ENCODE measurements at regions not wholly inside any gene's neighbourhood (a gene's known extent, or its start where the extent isn't known, plus 50 kb on each side); places are given as distances from the start of the nearest gene placed in this dataset.

DNA sequence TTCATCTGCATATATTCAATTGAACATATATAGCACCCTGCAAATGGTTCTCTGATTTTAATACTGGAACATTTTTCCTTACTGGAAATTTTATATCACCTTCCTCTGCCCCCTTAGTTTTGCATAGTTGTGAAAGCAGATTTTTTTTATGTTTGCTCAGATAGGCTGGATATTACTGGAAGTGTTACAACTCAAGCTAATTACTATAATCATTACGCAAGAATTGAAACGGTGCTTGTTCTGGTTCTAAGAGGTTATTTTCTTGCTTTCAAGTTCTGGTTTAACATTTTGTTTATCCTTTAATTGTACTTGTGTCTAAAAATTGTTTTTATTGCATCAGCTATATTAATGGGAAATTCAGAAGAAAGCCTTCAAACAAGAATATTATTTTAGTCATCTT is 95.6 kb upstream of the MYO16 start:
- Histone ChIP-seq H3K4me2 (ENCODE audit: low read length) (no peak overlapping the region), H3K27me3 (ENCODE audit: insufficient read depth, low read length) (peaks cover 13% of the 10 kb centered on the region; the same call in 1 of the 2 replicates), H2AFZ (ENCODE audit: low read depth, low read length, poor library complexity, severe bottlenecking) (no peak overlapping the region), H3K4me3 (replicated peaks in 1 of 2; ENCODE audit: low read depth in 1 of 2, low read length in 2 of 2) (no peak overlapping the region), H3K9ac (ENCODE audit: low read length) (no peak overlapping the region), H3K27ac (ENCODE audit: low read depth, low read length) (no peak overlapping the region), H3K9me2 (ENCODE audit: insufficient read depth) (no peaks in the 10 kb centered on the region), H3K36me3 (ENCODE audit: control insufficient read depth in 1 of 2, insufficient read depth in 2 of 2, low read length in 2 of 2) (no peaks in the 10 kb centered on the region), H3K79me2 (ENCODE audit: insufficient read depth, low read length) (no peaks in the 10 kb centered on the region), H3K4me1 (ENCODE audit: control insufficient read depth in 1 of 2, insufficient read depth in 2 of 2, low read length in 2 of 2) (no peaks in the 10 kb centered on the region), H4K20me1 (ENCODE audit: insufficient read depth) (no peaks in the 10 kb centered on the region), H3K9me3 (ENCODE audit: control insufficient read depth in 1 of 2, insufficient read depth in 1 of 2, low read depth in 1 of 2, low read length in 2 of 2) (no peaks in the 10 kb centered on the region)
- intact Hi-C loops (cut with micrococcal nuclease), result no loop called here
- no peak for DNase-seq (ENCODE audit: low read depth, low spot score)
- RAD21 ChIA-PET (ENCODE audit: low non-redundant PET in 1 of 2, low total read pairs in 2 of 2, uncharacterized antibody in 2 of 2, unreplicated experiment in 2 of 2), result interaction anchor here in 1 of 2 experiments (0.6 kb wide), 1 partner anchor 37 kb away, joined by 3 read pairs; no protein-coding TSS in a partner anchor
- POLR2A ChIA-PET, result no interaction called here
- BruUV-seq (replicated peaks), result no TSS peak
- CTCF ChIA-PET, result no interaction called here
- no peak for ATAC-seq
- TF ChIP-seq ZBTB33 (IDR thresholded peaks at IDR 0.05; ENCODE audit: extremely low read depth, insufficient replicate concordance, low read length) (no peak), RAD21 (IDR thresholded peaks at IDR 0.05; ENCODE audit: low read depth) (no peak), CTCF (IDR thresholded peaks at IDR 0.05 in 2 of 3, conservative IDR thresholded peaks at IDR 0.05 in 1 of 3; ENCODE audit: borderline replicate concordance in 1 of 3, insufficient read depth in 1 of 3, low read depth in 2 of 3, low read length in 2 of 3) (no peak), ZFX (IDR thresholded peaks at IDR 0.05) (no peak), SP1 (IDR thresholded peaks at IDR 0.05; ENCODE audit: low read depth) (no peak), ELF1 (IDR thresholded peaks at IDR 0.05; ENCODE audit: borderline replicate concordance, low read depth) (no peak), CBX3 (IDR thresholded peaks at IDR 0.05; ENCODE audit: low read depth) (no peak), POLR2A (IDR thresholded peaks at IDR 0.05; ENCODE audit: borderline replicate concordance, extremely low read depth, insufficient read depth, insufficient read length) (no peak)
- TF ChIP-seq, protein P1, sequence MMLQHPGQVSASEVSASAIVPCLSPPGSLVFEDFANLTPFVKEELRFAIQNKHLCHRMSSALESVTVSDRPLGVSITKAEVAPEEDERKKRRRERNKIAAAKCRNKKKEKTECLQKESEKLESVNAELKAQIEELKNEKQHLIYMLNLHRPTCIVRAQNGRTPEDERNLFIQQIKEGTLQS (IDR thresholded peaks at IDR 0.05), result no peak
- TF ChIP-seq, protein P2, sequence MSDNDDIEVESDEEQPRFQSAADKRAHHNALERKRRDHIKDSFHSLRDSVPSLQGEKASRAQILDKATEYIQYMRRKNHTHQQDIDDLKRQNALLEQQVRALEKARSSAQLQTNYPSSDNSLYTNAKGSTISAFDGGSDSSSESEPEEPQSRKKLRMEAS (IDR thresholded peaks at IDR 0.05), result no peak

All from HCT116 (cell line).